ENCODE measurements at regions not wholly inside any gene's neighbourhood (a gene's known extent, or its start where the extent isn't known, plus 50 kb on each side); places are given as distances from the start of the nearest gene placed in this dataset.

GRCh38 chr4:89538886-89539285, 231.3 kb upstream of the GPRIN3 start:
- Mint-ChIP-seq H3K27ac (no peak overlapping the region), H3K9me3 (peaks cover 18% of the 10 kb centered on the region), H3K36me3 (no peaks in the 10 kb centered on the region), H3K4me1 (peaks cover 11% of the 10 kb centered on the region), H3K4me3 (no peak overlapping the region), H3K27me3 (ENCODE audit: low read depth) (peaks cover 1% of the 10 kb centered on the region)
- no peak for DNase-seq (ENCODE audit: low spot score in 2 of 2, unreplicated experiment in 2 of 2)
- TF ChIP-seq, protein P1, sequence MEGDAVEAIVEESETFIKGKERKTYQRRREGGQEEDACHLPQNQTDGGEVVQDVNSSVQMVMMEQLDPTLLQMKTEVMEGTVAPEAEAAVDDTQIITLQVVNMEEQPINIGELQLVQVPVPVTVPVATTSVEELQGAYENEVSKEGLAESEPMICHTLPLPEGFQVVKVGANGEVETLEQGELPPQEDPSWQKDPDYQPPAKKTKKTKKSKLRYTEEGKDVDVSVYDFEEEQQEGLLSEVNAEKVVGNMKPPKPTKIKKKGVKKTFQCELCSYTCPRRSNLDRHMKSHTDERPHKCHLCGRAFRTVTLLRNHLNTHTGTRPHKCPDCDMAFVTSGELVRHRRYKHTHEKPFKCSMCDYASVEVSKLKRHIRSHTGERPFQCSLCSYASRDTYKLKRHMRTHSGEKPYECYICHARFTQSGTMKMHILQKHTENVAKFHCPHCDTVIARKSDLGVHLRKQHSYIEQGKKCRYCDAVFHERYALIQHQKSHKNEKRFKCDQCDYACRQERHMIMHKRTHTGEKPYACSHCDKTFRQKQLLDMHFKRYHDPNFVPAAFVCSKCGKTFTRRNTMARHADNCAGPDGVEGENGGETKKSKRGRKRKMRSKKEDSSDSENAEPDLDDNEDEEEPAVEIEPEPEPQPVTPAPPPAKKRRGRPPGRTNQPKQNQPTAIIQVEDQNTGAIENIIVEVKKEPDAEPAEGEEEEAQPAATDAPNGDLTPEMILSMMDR (IDR thresholded peaks at IDR 0.05; ENCODE audit: unreplicated experiment): no peak

DNA sequence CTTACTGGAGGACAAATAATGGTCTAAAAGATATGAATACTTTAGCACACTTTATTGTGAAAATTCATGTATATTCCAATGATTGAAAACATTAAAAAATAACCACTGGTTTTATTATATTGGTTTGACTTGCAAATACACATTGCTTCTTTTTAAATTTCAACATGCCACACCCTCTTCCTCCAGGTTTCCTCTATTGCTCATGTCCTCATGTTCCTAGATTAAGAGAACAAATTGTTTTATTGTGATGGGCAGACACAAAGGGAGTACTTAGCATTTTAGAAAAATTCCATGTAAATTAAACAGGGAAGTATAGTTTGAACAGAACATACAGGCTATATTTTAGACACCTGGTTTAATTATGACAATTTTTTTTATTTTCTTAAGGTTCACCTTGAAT, 230.6 kb upstream of the GPRIN3 start:
- no peak for DNase-seq (ENCODE audit: low spot score in 2 of 2, unreplicated experiment in 2 of 2)
- Mint-ChIP-seq H3K27ac (no peak overlapping the region), H3K36me3 (no peaks in the 10 kb centered on the region), H3K4me1 (peaks cover 11% of the 10 kb centered on the region), H3K4me3 (no peak overlapping the region), H3K9me3 (peaks cover 11% of the 10 kb centered on the region), H3K27me3 (ENCODE audit: low read depth) (peaks cover 1% of the 10 kb centered on the region)
- TF ChIP-seq, protein P1 (IDR thresholded peaks at IDR 0.05; ENCODE audit: unreplicated experiment): no peak

GRCh38 chr4:89537281-89537680, 229.7 kb upstream of the GPRIN3 start:
- no peaks in the 10 kb centered on the region for H3K36me3 Mint-ChIP-seq
- peaks cover 1% of the 10 kb centered on the region for H3K27me3 Mint-ChIP-seq (ENCODE audit: low read depth)
- peaks cover 12% of the 10 kb centered on the region for H3K4me1 Mint-ChIP-seq
- TF ChIP-seq, protein P1 (IDR thresholded peaks at IDR 0.05; ENCODE audit: unreplicated experiment): no peak
- no peak for DNase-seq (ENCODE audit: low spot score in 2 of 2, unreplicated experiment in 2 of 2)
- H3K4me3 Mint-ChIP-seq: no peak overlapping the region
- H3K9me3 Mint-ChIP-seq: peaks cover 7% of the 10 kb centered on the region
- no peak overlapping the region for H3K27ac Mint-ChIP-seq

DNA sequence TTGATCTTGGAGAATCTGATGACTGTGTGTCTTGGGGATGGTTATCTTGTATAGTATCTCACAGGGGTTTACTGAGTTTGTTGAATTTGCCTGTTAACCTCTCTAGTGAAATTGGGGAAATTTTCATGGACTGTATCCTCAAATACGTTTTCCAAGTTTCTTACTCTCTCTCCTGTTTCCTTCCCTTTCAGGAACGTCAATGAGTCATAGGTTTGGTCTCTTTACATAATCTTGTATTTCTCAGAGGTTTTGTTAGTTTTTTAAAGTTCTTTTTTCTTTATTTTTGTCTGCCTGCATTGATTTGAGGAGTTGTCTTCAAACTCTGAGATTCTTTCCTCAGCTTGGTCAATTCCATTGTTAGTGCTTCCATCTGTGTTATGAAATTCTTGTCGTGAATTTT, 227.7 kb upstream of the GPRIN3 start:
- no peak for DNase-seq (ENCODE audit: low spot score in 2 of 2, unreplicated experiment in 2 of 2)
- TF ChIP-seq, protein P1 (IDR thresholded peaks at IDR 0.05; ENCODE audit: unreplicated experiment): no peak

GRCh38 chr4:89534356-89534755, 226.8 kb upstream of the GPRIN3 start:
- Mint-ChIP-seq H3K9me3 (peaks cover 7% of the 10 kb centered on the region), H3K36me3 (no peaks in the 10 kb centered on the region), H3K27me3 (ENCODE audit: low read depth) (peaks cover 1% of the 10 kb centered on the region), H3K4me1 (peaks cover 21% of the 10 kb centered on the region), H3K27ac (no peak overlapping the region), H3K4me3 (no peak overlapping the region)
- TF ChIP-seq, protein P1 (IDR thresholded peaks at IDR 0.05; ENCODE audit: unreplicated experiment): no peak
- DNase-seq (ENCODE audit: low spot score in 2 of 2, unreplicated experiment in 2 of 2): no peak

More for the DNA sequence above, 227.7 kb upstream of the GPRIN3 start:
- H3K27ac Mint-ChIP-seq: no peak overlapping the region
- peaks cover 26% of the 10 kb centered on the region for H3K4me1 Mint-ChIP-seq
- H3K4me3 Mint-ChIP-seq: no peak overlapping the region
- H3K9me3 Mint-ChIP-seq: peaks cover 7% of the 10 kb centered on the region
- H3K36me3 Mint-ChIP-seq: no peaks in the 10 kb centered on the region
- peaks cover 1% of the 10 kb centered on the region for H3K27me3 Mint-ChIP-seq (ENCODE audit: low read depth)

Data from mesothelial cell of epicardium (in vitro differentiated cells).